ENCODE measurements at regions not wholly inside any gene's neighbourhood (a gene's known extent, or its start where the extent isn't known, plus 50 kb on each side); places are given as distances from the start of the nearest gene placed in this dataset.
A peak's percentile ranks its signal among the peaks of the same experiment; 100 is the strongest.

DNA sequence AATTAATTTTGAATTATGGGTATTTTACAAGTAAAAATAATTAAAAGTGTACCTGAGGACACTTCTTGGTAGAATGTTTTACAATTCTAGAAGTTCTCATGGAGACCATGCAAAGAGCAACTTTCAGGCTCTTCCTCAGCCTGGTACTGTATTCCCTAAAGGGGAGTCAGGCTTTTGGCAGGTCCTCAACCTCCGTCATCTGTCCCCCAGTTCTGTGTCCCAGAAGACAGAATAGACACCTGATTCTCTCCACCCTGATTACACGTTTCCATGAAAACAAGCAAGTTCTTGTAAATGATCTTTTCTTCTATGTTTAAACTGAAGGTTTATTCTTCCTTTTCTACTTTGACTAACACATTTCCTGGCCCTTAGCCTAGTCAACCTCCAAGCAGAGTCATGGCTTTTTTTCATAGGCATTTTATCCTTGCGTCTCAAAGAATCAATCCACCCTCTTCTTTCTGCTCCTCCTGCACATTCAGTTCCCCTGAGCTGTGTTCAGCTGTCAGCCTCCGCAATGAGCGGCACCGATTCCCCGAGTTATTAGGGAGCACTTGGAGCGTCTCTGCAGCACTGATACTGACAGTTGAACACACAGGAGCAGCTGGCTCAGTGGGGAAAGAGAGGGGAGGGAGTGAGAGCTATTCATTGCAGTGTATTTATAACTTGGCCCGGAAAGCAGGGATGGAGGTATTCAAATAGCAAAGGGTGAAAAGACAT, 1082.4 kb upstream of the MAP3K7 start:
- peaks cover 13% of the 10 kb centered on the region for H3K4me1 Mint-ChIP-seq (ENCODE audit: low read depth, unreplicated experiment)
- H3K36me3 Mint-ChIP-seq (ENCODE audit: unreplicated experiment) = no peaks in the 10 kb centered on the region
- DNase-seq = peak; percentile 69
- peak overlapping the region; percentile 79 for H3K4me3 Mint-ChIP-seq (ENCODE audit: unreplicated experiment)
- H3K27ac Mint-ChIP-seq (ENCODE audit: unreplicated experiment) = peak overlapping the region; percentile 84
- TF ChIP-seq CTCF (IDR thresholded peaks at IDR 0.05; ENCODE audit: partially characterized antibody, unreplicated experiment) = no peak
- peaks cover 2% of the 10 kb centered on the region for H3K27me3 Mint-ChIP-seq (ENCODE audit: unreplicated experiment)
- H3K9me3 Mint-ChIP-seq (ENCODE audit: unreplicated experiment) = no peaks in the 10 kb centered on the region

DNA sequence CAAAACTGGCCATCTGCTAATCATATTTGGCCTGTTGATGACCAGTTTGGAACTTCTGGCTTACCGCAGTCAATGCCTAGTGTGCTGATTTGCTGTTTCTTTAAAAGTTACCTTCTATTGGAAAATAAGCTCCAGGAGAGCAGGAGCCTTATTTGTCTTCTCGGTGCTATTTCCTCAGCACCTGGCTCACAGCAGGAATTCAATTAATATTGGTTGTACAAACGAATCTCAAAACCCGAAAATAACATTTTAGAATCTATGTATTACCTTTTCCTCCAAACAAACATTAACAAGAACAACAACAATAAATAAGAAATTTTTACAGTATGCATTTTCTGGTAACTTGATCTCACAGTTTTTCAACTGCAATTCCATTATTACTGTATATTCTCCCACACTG, 1080.7 kb upstream of the MAP3K7 start:
- no peak for DNase-seq
- peaks cover 6% of the 10 kb centered on the region for H3K36me3 Mint-ChIP-seq (ENCODE audit: unreplicated experiment)
- no peaks in the 10 kb centered on the region for H3K9me3 Mint-ChIP-seq (ENCODE audit: unreplicated experiment)
- H3K4me1 Mint-ChIP-seq (ENCODE audit: low read depth, unreplicated experiment) = peaks cover 13% of the 10 kb centered on the region
- H3K27ac Mint-ChIP-seq (ENCODE audit: unreplicated experiment) = no peak overlapping the region
- H3K4me3 Mint-ChIP-seq (ENCODE audit: unreplicated experiment) = no peak overlapping the region
- no peak for TF ChIP-seq CTCF (IDR thresholded peaks at IDR 0.05; ENCODE audit: partially characterized antibody, unreplicated experiment)
- H3K27me3 Mint-ChIP-seq (ENCODE audit: unreplicated experiment) = peaks cover 2% of the 10 kb centered on the region

DNA sequence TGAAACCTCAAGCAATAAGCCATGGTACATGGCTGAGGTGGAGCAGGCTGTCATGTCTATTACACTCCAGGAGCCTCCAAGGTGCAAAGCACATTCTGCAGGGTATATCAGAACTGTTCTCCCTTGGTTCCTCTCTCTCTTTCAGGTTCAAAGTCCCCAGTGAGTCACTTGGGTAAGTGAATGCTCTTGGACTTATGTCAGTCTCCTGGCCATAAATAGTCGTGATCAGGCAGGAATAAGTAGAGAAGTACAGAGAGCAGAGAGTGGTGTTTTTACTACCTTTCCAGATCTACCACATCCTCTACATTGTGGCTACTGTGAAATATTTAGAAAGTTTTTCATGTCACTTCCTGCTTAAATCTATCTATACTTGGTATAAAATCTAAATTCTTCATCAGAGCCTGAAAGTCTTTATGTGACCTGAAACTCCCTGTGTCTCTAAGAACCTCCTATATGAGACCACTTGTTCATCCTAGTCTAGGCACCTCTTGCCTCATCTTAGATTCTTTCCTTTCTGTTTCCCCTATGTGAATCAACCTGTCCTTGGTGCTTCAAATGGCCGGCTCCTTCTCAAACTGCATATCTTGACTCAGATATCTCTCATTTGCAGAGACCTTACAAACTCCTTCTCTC, 1077.6 kb upstream of the MAP3K7 start:
- Mint-ChIP-seq H3K27me3 (ENCODE audit: unreplicated experiment) (peaks cover 1% of the 10 kb centered on the region), H3K36me3 (ENCODE audit: unreplicated experiment) (peaks cover 6% of the 10 kb centered on the region), H3K9me3 (ENCODE audit: unreplicated experiment) (no peaks in the 10 kb centered on the region), H3K27ac (ENCODE audit: unreplicated experiment) (no peak overlapping the region), H3K4me1 (ENCODE audit: low read depth, unreplicated experiment) (peaks cover 16% of the 10 kb centered on the region), H3K4me3 (ENCODE audit: unreplicated experiment) (no peak overlapping the region)
- no peak for DNase-seq
- TF ChIP-seq CTCF (IDR thresholded peaks at IDR 0.05; ENCODE audit: partially characterized antibody, unreplicated experiment) = no peak

DNA sequence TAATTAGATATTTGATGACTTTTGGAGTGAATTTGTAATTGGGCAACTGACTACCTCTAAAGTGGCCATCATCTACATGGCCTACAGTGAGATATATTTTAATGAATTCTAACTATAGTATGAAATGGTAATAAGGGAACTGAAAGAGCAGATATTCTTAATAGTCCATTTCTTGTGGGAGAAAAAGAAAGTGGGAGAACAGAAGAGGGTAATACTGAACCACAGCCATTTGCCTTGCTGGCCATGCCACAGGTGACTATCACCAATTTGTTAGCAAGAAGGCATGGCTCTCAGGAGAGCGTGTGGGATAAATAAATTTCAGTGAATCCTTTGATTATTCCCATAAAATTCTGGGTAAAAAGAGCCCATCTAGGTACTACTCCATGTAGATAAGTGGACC, 1074.0 kb upstream of the MAP3K7 start:
- no peak for TF ChIP-seq CTCF (IDR thresholded peaks at IDR 0.05; ENCODE audit: partially characterized antibody, unreplicated experiment)
- H3K4me3 Mint-ChIP-seq (ENCODE audit: unreplicated experiment) = no peak overlapping the region
- peaks cover 2% of the 10 kb centered on the region for H3K9me3 Mint-ChIP-seq (ENCODE audit: unreplicated experiment)
- no peak overlapping the region for H3K27ac Mint-ChIP-seq (ENCODE audit: unreplicated experiment)
- peaks cover 41% of the 10 kb centered on the region for H3K4me1 Mint-ChIP-seq (ENCODE audit: low read depth, unreplicated experiment)
- H3K27me3 Mint-ChIP-seq (ENCODE audit: unreplicated experiment) = no peaks in the 10 kb centered on the region
- DNase-seq = no peak
- peaks cover 6% of the 10 kb centered on the region for H3K36me3 Mint-ChIP-seq (ENCODE audit: unreplicated experiment)

- Mint-ChIP-seq H3K4me3 (ENCODE audit: unreplicated experiment) (no peak overlapping the region), H3K27ac (ENCODE audit: unreplicated experiment) (peak overlapping the region; percentile 4), H3K4me1 (ENCODE audit: low read depth, unreplicated experiment) (peaks cover 51% of the 10 kb centered on the region), H3K36me3 (ENCODE audit: unreplicated experiment) (peaks cover 6% of the 10 kb centered on the region), H3K27me3 (ENCODE audit: unreplicated experiment) (no peaks in the 10 kb centered on the region), H3K9me3 (ENCODE audit: unreplicated experiment) (peaks cover 2% of the 10 kb centered on the region)
- DNase-seq = no peak
- TF ChIP-seq CTCF (IDR thresholded peaks at IDR 0.05; ENCODE audit: partially characterized antibody, unreplicated experiment) = no peak
Observed at GRCh38 chr6:91659891-91660290, 1073.0 kb upstream of the MAP3K7 start.

Data from glutamatergic neuron (in vitro differentiated cells).